ENCODE measurements at regions not wholly inside any gene's neighbourhood (a gene's known extent, or its start where the extent isn't known, plus 50 kb on each side); places are given as distances from the start of the nearest gene placed in this dataset.

- peak; percentile 71 for DNase-seq
These were observed 158.2 kb upstream of the MYCN start for GRCh38 chr2:15782009-15782751.

DNA sequence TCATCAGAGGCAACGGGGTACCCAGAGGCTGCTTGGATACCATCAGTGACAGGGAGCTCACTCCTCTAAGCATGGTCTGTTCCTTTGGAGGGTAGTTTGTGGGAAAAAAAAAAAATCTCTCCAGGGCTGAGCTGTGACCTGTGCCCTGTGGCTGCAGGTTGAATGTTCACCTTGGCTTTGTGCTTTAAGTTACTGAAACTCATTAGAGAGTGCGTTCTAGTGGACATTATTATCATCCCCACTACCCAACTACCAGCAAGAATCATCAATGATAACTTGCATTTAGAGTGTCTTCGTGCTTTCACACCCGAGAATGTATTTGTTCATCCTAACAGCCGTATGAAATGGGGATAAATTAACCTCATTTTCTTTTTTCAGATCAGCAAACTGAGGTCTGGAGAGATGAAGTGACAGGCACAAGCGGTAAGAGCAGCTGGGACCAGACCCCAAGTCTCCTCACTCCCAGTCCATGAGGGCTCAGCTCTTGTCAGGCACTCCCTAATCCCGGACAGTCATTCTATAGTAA, 157.5 kb upstream of the MYCN start:
- DNase-seq: no peak

DNA sequence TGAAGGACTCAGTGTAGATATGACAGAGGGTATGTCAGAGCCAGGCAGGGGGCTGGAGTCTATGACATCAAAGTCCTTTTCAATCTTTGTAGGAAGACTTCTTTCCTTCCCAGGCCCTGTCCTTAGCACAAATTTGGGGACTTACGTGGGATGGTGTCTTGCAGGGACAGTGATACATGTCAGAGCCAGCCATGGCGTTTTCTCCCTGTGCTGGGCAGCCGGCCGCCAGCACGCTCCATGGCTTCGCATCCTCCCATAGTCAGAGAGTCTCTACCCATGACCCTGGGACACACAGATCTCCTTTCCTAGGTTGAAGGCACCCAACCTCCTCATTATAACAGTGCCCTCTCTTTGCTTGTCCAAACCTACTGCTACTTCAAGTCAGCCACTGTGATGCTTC, 156.9 kb upstream of the MYCN start:
- DNase-seq: no peak

DNA sequence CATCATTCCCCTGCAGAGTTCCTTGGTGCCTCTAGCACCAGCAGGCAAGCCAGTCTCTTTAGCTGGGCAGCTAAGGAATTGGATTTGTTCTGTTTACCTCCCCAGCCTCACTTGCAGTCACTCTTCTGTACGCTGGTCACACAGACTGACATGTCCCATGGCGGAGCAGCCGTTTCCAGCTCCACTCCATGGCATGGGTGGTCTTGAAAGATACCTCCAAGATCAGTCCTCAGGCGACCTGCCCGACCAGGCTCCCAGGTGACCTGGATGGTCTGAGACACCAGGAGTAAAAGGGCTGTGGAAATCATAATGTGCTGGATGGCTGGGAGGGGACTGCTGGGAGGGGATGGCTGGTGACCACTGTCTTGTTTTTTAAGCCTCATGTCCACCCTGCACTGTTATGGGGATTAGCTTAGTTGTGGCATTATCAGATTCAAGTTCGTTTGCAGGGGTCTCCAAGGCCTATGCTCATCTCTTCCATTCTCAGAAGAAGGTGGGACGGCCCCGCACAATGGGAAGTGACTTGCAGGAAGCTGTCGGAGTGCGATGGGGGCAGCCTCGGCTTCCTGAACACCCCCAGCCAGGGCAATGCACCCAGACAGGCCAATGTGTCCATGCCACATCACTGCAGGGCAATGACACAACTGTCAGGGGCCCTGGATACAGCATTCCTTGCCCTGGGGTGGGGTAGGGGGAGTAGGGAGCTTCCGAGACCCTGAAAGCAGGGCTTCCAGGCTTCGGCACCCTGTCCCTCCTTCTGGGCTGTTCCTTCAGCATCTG, 156.1 kb upstream of the MYCN start:
- no peak for DNase-seq

DNA sequence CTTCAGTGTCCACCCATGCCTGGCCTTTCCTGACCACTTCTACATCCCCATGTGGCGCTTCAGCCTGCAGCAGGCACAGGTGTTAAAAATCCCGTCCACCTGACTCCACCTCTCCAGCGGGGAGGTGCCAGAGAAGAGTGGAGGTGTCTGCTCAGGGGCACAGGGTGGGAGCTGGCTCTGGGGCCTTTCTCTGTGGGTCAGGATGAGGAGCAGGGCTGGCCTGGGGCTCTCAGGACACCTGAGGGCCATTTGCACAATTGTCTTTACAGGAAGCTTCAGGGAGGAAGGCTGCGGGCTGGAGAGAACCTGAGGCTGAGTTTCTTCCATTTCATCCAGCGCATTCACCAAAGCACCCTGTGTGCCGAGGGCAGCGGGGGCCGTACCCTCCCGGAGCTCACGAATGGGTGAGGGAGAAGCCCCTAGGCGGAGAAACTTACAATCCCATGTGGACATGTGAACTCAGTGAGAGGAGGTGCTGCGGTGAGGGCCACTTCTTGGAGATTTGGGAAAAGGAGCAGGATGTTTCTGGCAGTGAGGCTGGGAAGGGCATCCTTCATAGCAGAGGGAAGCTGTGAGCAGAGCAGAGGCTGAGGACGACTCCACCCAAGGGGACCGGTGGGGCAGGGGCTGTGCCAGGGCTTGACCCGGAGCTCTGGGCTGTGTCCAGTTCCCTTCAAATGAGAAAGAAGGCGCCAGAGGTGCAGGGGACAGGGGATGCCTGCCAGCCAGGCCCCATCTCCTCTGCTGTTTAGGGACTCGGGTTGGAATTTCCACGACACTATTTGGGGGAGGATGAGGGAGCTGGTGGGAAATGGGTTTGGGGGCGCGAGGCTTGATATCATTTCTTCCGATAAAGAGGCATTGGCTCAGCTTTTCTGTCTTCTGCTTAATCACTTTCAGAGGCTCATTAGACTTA, 155.2 kb upstream of the MYCN start:
- DNase-seq: no peak

DNA sequence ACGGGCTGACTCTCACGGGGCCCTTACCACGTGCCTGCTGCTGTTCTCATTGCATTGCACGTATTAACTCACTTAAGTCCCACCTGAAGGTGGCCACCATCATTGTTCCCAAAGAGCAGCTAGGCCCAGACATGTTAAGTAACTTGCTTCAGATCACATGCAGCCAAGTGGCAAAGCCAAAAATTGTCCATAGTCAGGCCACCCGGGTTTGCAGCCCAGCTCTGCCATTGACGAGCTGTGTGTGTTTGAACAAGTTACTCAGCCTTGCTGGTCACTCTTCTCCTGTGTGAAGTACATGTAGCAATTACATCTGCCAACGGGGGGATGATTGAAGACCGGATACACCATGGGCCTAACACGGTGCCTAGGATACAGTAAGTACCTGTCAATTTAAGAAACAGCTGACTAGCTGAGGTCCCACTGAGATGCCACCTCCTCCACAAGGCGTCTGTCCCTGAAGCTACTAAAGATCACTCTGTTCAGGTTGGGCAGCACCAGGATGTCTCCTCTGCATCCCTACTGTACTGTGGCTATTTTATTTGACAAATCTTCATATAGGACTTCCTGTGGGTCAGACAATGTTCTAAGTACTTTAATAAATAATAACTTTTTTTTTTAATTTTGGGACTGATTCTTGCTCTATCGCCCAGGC, 154.2 kb upstream of the MYCN start:
- DNase-seq: no peak

DNA sequence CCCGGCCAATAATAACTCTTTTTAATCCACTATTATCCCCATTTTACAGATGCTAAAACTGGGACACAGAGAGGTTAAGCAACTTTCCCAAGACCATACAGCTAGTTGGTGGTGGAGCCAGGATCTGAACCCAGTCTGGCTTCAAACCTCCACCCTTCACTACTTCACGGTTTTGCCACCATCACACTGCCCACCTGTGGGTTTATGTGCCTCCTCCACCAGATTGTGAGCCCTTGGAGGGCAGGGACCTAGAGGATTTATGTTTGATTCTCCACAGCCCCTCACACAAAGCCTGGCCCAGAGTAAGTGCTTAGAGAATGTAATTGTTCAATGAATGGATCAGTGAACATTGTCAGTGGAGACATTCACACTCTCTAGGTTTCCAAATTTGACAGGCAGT, 153.4 kb upstream of the MYCN start:
- DNase-seq: no peak

GRCh38 chr2:15787535-15788454, 152.6 kb upstream of the MYCN start:
- DNase-seq: no peak

DNA sequence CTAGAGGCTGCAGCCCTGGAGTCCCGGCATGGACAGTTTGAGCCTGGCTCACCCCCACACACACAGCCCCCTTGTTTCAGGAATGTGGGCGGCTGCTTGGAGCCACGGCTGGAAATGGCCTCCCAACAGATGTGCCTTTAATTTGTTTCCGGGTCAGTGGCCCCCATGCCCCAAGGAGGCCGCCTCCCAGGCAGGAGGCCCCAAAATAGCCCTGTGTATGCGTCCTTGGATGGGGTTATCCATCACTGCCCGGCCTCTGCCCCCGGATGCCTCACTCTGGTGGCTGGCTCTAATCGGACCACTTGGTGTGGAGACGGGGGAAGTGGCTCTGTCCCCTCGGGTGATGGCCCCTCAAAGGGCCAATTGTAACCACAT, 151.9 kb upstream of the MYCN start:
- DNase-seq: no peak

GRCh38 chr2:15788830-15789229, 151.5 kb upstream of the MYCN start:
- DNase-seq: no peak

DNA sequence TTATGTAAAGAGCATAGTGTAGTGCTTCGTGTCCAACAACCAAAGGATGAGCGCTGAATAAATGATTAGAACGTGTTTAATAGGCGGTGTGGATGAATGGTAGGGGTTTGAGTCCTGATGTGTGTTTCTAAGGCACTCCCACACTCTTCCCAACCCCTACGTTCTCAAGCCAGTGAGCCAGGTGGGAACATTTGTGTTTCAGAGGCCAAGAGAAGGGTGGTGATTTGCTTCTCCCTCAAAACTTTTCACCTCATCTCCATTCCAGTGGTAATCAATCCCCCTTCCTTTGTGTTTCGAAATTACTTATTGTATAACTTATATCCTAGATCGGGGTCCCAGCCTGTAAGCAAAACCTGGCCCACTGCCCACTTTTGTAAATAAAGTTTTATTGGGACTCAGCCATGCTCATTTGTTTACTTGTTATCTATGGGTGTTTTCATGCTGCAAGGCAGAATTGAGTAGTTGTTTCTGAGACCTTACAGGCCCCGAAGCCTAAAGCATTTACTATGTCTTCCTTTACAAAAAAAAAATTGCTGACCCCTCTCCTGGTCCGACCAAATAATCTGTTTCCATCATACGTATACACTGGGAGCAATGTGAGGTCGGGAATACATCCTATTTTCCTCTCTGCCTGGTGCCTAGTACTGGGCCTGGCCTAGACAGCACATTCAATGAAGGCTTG, 150.8 kb upstream of the MYCN start:
- DNase-seq: no peak

DNA sequence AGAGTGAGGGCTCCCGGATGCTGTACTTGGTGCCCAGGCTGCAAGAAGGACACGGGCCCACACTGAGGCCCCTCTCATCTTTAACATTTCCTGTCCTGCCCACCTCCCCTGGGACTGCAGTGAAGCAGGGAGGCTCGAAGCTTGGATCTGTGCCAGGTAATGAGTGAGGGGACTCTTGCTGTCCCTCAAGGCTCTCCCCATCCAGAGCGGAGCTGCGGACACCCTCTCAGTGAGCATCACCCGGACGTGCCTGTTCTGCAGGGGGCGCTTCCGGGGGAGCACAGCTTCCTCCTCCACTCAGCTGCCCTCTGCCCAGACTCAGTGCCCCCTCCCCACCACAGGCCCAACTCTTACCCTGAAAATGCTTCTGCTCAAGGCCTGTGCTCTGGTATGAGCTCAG, 150.0 kb upstream of the MYCN start:
- no peak for DNase-seq

DNA sequence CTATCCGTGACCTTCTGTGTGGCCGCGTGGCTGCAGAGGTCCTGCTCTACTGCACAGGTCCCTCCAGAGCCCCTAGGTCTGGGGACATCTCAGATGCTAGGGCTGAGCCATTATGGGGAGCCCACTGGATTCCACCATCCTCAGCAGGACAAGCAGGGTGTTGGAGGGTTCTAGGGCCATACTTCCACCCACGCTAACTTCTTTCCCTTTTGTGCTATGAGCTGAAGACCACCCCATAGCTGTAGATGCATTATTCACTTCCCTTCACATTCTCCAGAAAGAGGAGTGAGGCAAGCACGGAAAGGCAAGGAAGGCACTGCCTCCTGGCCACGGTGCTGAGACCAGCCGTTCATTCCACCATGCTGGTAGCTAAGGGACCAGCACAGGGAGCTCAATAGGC, 149.5 kb upstream of the MYCN start:
- no peak for DNase-seq

- no peak for DNase-seq
These were observed 149.1 kb upstream of the MYCN start for GRCh38 chr2:15791294-15791693.

GRCh38 chr2:15792331-15792730, 148.0 kb upstream of the MYCN start:
- no peak for DNase-seq

GRCh38 chr2:15793078-15793913, 147.1 kb upstream of the MYCN start:
- DNase-seq: no peak

- no peak for DNase-seq
These were observed 146.4 kb upstream of the MYCN start for GRCh38 chr2:15793978-15794377.

- no peak for DNase-seq
These were observed 145.7 kb upstream of the MYCN start for GRCh38 chr2:15794608-15795134.

GRCh38 chr2:15795426-15795825, 144.9 kb upstream of the MYCN start:
- DNase-seq: no peak

Measured in DMS53 (cell line).